HG02623 (cell line): ENCODE measurements at regions not wholly inside any gene's neighbourhood (a gene's known extent, or its start where the extent isn't known, plus 50 kb on each side); places are given as distances from the start of the nearest gene placed in this dataset.

Experiments used
- ATAC-seq: cut with Tn5 transposase; IDR thresholded peaks from one replicate; pipeline ENCODE4 v1.9.1; 2021; ENCODE audit warnings: moderate library complexity; ENCODE audit not compliant: unreplicated experiment

DNA sequence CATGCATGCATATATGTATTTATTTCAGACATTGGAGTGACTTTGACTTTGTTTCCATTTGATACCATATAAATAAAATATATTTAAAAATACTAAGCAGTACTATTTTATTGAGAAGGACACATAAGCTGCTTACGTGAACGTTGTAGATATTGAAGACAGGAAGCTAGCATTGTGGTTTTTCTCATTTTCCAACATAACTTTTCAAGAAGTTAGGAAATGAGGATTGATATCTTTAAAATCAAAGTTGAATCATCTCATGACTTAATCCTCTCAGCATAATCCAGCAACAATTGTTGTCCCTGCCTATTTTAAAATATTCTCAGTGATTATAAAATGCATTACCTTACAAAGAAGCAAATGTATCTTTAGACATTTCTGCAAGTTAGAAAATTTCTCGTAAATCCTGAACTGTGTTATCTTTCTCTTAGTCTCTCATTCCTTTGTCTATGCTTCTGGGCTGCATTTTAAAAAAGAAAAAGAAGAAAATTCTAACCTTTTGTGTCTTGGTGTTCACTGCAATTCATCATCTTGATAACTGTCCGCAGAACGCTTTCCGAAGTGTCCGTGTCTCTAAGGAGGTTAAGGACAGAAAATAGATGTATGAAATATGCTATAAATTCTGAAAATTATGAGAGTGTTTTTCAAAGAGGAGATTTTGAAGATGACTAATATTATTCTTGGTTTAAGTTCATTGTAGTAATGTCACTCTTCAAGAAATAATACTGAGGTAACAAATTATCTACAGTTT is 1089.9 kb upstream of the CDH6 start:
- no peak for ATAC-seq

GRCh38 chr5:30103052-30103451 is 1090.4 kb upstream of the CDH6 start:
- ATAC-seq, result no peak

DNA sequence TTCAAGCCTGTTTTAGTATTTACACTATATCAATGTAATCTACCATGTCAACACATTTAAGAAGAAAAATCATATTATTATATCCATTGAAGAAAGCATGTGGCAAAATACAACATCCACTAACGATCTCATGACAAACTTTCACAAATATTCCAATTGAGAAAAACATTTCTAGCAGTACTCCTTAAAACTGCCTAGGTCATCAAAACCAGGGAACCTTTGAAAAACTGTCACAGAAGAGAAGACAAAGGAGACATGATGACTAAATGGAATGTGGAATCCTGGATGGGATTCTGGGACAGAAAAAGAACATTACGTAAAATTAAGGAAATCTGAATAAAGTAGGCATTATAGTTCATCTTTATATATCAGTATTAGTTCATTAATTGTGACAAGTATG is 1091.3 kb upstream of the CDH6 start:
- no peak for ATAC-seq

DNA sequence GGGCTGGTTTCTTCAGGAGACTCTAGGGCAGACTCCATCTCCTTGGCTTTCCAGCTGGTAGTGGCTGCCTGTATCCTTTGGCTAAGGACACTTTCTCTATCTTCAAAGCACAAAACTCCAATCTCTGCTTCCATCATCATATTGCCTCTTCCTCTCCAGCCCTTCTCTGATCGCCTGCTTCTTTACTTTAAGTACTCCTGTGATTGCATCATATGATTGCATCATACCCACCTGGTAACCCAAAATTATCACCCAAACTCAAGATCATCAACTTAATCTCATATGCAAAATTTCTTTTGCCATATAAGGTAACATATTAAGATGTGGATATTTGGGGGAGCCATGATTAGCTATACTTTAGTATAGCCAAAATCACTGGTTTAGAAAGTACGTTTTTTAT is 1092.6 kb upstream of the CDH6 start:
- ATAC-seq, result no peak

DNA sequence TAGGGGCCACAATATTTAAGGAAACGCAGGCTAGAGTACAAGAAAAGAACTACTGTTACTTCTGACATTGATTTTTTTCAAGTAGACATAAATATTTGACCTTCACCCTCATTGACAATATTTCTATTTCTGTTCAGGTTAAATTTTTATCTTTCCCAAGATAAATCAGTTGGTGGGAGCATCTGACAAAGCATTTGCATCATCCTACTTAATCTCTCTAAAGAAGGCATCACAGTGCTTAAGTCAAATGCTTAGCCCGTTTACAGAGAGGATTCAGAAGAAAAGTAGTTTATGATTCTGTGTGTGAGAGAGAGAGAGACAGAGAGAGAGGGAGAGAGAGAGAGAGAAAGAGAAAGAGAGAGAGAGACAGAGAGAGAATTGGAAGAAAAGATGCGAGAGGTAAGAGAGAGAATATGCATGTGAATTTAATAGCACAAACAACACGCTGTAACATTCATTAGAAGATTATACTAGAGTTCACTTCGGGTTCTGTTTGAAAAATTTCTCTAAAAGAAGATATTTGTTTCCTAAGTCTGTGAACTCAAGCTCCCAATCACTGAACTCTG is 1093.3 kb upstream of the CDH6 start:
- no peak for ATAC-seq

DNA sequence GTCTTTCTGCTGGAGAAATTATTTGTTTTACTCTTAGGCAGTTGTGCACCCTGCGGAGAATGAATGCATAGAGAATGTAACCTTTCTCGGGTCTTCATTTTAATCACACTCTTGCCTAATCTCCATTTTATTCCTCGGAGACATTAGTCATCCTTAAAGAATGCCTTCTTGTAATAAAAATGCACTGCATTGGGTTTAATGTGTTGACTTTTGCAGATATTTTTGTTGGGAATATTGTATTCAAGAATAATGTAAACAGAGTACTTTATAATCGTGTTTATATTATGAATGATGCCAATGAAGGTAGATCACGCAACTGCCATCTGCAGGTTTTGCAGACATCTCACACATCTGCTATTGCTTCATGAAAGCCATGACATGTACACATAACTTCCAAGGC is 1093.9 kb upstream of the CDH6 start:
- no peak for ATAC-seq

GRCh38 chr5:30098940-30099339 is 1094.5 kb upstream of the CDH6 start:
- ATAC-seq, result no peak

GRCh38 chr5:30092548-30092947 is 1100.9 kb upstream of the CDH6 start:
- ATAC-seq, result no peak

- no peak for ATAC-seq
Measured at GRCh38 chr5:30069441-30070263, 1123.8 kb upstream of the CDH6 start.

DNA sequence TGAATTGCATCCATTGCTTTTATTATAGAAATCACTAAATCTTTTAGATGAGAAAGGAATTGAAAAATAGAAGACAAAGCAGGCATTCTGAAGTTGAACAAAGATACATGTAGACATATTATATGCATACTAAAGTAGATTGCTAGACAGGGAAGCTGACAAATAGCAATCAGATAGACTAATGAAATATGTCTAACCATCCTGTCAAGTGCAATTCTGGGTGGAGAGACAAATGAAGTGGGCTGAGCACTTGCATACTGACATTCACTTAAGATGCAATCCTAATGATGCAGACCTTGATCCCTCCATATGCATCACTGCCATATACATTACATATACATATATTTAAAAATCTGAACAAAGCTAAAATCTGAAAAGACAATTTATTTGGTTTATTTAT is 1130.0 kb upstream of the CDH6 start:
- no peak for ATAC-seq

DNA sequence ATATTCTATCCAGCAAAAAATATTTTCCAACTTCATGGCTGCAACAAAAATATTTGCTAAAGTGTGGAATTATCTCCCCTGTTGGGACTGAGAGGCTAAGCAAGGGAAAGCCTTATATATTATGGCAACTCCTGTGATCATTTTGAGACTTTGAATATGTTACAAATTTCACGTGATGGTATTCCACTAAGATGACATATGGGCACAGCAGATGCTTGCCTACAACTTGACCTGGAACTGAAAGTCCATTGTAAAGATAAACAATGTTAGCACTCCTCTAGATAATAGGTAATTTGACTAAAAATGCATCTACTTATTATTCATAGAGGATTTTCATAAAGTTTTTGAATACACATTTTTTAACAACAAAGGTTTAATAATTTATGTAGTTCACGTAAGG is 1141.5 kb upstream of the CDH6 start:
- ATAC-seq, result no peak

- no peak for ATAC-seq
Measured at GRCh38 chr5:30050056-30050815, 1143.2 kb upstream of the CDH6 start.

DNA sequence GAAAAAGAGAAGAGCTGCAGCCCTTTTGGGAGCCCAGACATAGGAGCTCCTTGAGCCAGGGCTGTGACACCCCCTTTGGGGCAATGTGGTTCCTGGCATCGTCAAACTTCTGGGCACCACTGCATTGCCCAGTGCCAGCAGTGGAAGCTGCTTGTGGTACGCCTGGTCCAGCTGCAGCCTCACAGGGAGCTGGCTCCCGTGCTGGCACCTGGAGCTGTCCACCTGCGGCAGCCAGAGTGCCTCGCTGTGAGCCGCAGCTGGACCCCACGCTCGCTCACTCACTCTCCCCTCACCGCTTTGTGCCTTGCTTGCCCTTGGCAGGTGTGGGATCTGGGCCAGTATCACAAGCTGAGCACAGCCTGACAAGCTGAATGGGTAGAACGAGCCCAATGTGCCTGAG is 1150.8 kb upstream of the CDH6 start:
- ATAC-seq, result no peak

DNA sequence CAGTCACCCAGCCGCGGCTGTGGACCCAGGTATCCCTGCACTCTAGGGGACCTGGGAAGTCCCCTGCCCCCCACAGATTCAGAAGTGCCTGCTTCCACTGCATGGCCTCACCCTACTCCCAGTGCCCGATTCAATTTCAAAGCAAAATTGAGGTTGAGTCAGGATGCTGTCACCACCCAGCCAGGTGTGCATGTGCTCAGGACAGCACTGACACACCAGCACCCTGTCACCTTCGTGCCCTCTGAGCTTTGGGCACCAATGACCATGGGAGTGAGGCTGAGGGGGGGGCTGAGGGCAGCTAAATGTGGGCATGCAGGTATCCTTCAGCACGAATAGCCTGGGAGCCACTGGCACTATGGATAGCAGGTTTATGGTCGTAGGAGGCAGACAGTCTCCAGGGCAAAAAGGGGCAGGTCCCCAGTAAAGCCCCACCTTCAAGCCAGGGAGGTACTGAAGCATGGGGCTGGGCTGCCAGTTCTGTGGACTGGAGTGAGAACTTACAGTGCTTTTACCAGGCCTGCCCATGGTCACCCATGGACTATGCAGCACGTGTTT is 1151.6 kb upstream of the CDH6 start:
- ATAC-seq, result no peak

- ATAC-seq, result no peak
Measured at GRCh38 chr5:30041291-30041690, 1152.2 kb upstream of the CDH6 start.

GRCh38 chr5:30040488-30041118 is 1152.9 kb upstream of the CDH6 start:
- ATAC-seq, result peak; percentile 74

- ATAC-seq, result no peak
Measured at GRCh38 chr5:30039379-30039778, 1154.1 kb upstream of the CDH6 start.

- no peak for ATAC-seq
Measured at GRCh38 chr5:30034870-30035269, 1158.6 kb upstream of the CDH6 start.

DNA sequence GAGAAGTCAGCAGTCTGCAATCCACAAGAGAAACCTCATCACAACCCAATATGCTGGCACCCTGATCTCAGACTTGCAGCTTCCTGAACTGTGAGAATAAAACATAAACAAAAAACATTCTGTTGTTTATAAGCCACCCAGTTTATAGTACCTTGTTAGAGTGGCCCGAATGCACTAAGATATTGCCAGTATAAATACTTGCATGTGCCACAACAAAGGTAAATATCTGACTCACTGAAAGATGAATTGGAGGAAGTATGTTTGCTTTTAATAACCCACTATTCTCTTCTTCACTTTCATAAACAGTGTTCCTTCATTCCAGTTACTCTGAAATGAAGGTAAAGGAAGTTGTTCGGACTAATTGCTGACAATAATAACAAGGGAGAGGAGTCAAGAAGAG is 1163.4 kb upstream of the CDH6 start:
- no peak for ATAC-seq

DNA sequence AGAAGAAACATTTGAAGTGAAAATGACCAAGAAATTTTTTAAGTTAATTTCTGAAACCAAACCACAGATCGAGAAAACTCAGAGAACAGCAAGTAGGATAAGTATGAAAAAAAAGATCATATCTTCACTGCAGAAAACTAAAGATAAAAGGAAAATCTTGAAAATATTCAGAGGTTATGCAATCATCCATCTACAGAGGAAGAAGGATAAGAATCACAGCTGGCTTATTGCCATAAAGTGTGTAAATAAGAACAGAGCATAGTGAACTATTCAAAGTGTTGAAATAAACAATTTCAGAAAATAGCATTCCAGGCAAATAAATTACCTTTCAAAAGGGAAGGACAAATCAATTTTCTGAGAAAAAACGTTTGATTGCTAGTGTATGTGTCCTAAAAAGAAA is 1191.7 kb upstream of the CDH6 start:
- no peak for ATAC-seq

DNA sequence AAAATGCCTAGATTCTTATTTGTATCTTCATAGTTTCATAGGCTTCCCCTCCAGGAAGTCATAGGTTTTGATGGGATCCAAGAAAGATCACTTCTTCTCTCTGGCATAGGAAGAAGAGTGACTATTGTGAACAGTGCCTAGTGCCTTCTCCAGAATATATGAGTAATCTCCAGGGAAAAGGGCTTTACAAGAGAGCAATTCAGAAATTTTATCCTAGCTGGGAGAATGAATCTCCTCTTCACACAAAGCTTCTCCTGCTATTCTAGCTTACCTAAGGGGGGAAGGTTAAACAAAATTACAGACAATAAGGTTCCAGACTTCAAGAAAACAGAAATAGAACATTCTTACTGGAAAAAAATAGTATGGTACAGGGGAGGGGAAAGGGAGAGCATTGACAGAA is 1193.3 kb upstream of the CDH6 start:
- no peak for ATAC-seq
